Chondrocyte (in vitro differentiated cells): ENCODE measurements at regions not wholly inside any gene's neighbourhood (a gene's known extent, or its start where the extent isn't known, plus 50 kb on each side); places are given as distances from the start of the nearest gene placed in this dataset.

Experiments used
- DNase-seq: peaks from one replicate; pipeline ENCODE4 v3.0.0; 2021; ENCODE audit warnings: mixed read lengths, low spot score
- H3K27ac Mint-ChIP-seq: one replicate; pipeline ENCODE4 v1.8.0; 2021; ENCODE audit warnings: mild to moderate bottlenecking, moderate library complexity, mixed read lengths; ENCODE audit not compliant: unreplicated experiment
- H3K27me3 Mint-ChIP-seq: 2 replicates; pipeline ENCODE4 v1.8.0; 2021; ENCODE audit warnings: low read depth, mixed read lengths
- H3K36me3 Mint-ChIP-seq: 2 replicates; pipeline ENCODE4 v1.8.0; 2021; ENCODE audit warnings: low read depth, mixed read lengths
- H3K4me1 Mint-ChIP-seq: 2 replicates; pipeline ENCODE4 v1.8.0; 2021; ENCODE audit warnings: low read depth, mild to moderate bottlenecking, mixed read lengths
- H3K4me3 Mint-ChIP-seq: one replicate; pipeline ENCODE4 v1.8.0; 2021; ENCODE audit warnings: mild to moderate bottlenecking, moderate library complexity, mixed read lengths; ENCODE audit not compliant: unreplicated experiment
- H3K9me3 Mint-ChIP-seq: 2 replicates; pipeline ENCODE4 v1.8.0; 2021; ENCODE audit warnings: low read depth, mixed read lengths
- CTCF ChIP-seq: fragments of 200-600 bp; sonication (generic); IDR thresholded peaks from 2 replicates; pipeline ENCODE4 v1.5.0; 2021; ENCODE audit warnings: antibody characterized with exemption, mild to moderate bottlenecking, moderate library complexity

DNA sequence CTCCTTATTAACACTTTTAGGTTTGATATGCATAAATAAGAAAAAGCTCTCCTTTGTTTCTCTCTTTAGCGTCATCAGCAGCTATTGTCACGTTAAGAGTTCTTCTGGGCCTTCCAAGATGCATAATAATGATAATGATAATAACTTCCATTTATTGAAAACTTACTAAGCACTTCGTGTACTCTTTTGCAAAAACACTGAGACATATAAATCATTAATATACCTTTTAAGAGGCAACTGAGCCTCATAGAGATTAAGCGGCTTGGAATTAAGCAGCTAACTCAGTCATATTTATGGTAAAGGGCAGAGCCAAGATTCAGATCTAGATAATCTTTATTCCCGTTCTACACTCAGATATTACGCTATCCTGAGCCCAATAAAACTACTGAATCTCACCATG lies 1105.1 kb downstream of the OLFM4 start:
- Mint-ChIP-seq H3K36me3 (no peaks in the 10 kb centered on the region), H3K27ac (no peak overlapping the region), H3K9me3 (peaks cover 10% of the 10 kb centered on the region), H3K27me3 (peaks cover 3% of the 10 kb centered on the region), H3K4me3 (no peak overlapping the region), H3K4me1 (no peaks in the 10 kb centered on the region)
- TF ChIP-seq CTCF = no peak
- DNase-seq = no peak

DNA sequence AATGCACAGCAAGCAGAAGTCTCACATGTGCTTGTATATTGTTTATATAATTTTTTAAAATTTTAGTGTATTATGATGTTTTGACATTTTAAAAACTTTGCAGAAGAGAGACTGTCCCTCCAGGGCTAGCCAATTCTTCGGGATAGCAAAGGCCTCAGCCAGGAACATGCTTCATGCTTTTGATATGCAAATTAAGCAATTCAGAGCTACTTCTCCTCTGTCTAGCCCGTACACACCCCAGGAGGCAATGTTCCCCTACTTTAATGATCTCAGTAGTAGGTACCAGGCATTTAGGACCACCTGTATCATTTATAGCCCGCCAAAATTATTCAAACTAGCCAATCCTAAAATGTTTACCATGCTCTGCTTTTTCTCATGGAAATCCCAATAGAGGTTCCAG lies 1116.2 kb downstream of the OLFM4 start:
- Mint-ChIP-seq H3K9me3 (peaks cover 10% of the 10 kb centered on the region), H3K27me3 (no peaks in the 10 kb centered on the region), H3K4me1 (no peaks in the 10 kb centered on the region), H3K36me3 (no peaks in the 10 kb centered on the region), H3K4me3 (no peak overlapping the region), H3K27ac (no peak overlapping the region)
- no peak for TF ChIP-seq CTCF
- no peak for DNase-seq

DNA sequence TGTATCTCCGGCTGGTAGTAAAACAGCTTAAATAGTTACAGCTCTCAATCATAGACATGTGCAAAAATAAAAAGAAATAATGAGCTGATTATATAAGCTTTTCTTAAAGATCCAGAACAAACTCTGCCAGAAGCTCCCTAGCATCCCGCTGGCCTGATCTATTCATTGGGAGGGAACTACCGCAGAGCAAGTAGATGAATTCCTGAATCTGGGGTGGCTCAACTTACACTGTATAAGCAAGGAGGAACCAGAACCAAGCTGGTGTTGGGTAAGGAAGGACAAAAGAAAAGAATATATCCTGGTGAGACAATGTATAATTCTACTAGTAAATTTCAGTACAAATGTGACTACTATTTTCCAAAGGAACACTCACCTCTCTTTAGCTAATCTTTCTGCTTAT lies 1122.2 kb downstream of the OLFM4 start:
- DNase-seq = no peak
- H3K27ac Mint-ChIP-seq = no peak overlapping the region
- no peaks in the 10 kb centered on the region for H3K4me1 Mint-ChIP-seq
- TF ChIP-seq CTCF = no peak
- no peaks in the 10 kb centered on the region for H3K36me3 Mint-ChIP-seq
- H3K27me3 Mint-ChIP-seq = no peaks in the 10 kb centered on the region
- no peak overlapping the region for H3K4me3 Mint-ChIP-seq
- H3K9me3 Mint-ChIP-seq = peaks cover 7% of the 10 kb centered on the region

GRCh38 chr13:54162069-54162468 lies 1133.5 kb downstream of the OLFM4 start:
- Mint-ChIP-seq H3K9me3 (peaks cover 3% of the 10 kb centered on the region), H3K36me3 (no peaks in the 10 kb centered on the region), H3K27me3 (no peaks in the 10 kb centered on the region), H3K4me1 (no peaks in the 10 kb centered on the region), H3K27ac (no peak overlapping the region), H3K4me3 (no peak overlapping the region)
- TF ChIP-seq CTCF = no peak
- no peak for DNase-seq

DNA sequence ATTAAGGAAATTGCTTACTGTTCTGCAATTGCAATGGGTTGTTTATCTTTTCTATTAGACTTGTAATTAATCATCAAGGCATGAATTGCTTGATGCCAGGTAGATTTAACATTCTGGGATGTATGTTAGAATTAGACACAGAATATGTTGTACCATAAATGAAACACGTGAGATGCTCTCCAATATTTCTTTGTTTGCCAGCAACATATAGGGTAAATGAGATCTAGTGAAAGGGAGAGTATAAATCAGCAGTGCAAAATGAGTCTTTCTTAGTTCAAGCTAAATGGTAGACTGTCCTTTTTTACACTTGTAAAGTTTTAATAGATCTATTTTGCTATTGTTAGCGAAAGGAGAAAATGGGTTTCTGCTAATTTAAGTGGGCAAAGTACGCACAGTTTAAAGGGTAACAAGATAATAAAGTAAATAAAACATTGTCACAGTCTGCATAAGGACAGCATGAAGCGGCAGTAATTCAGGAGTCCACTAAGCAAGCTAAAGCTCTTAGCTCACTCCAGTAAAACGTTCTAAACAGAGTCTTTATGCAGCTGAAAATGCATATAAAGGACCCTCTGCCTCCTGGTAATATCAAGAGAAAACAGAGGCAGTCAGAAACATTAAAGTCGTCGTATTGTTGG lies 1137.1 kb downstream of the OLFM4 start:
- H3K4me1 Mint-ChIP-seq = no peaks in the 10 kb centered on the region
- no peak for DNase-seq
- no peaks in the 10 kb centered on the region for H3K27me3 Mint-ChIP-seq
- no peak overlapping the region for H3K27ac Mint-ChIP-seq
- no peak for TF ChIP-seq CTCF
- peaks cover 3% of the 10 kb centered on the region for H3K9me3 Mint-ChIP-seq
- no peak overlapping the region for H3K4me3 Mint-ChIP-seq
- H3K36me3 Mint-ChIP-seq = no peaks in the 10 kb centered on the region
